GM19351 (cell line): ENCODE measurements at regions not wholly inside any gene's neighbourhood (a gene's known extent, or its start where the extent isn't known, plus 50 kb on each side); places are given as distances from the start of the nearest gene placed in this dataset.
A peak's percentile ranks its signal among the peaks of the same experiment; 100 is the strongest.

ENCODE experiments used
- ATAC-seq: cut with Tn5 transposase; IDR thresholded peaks from one replicate; pipeline ENCODE4 v1.9.1; 2021; ENCODE audit warnings: mild to moderate bottlenecking, moderate library complexity; ENCODE audit not compliant: unreplicated experiment

GRCh38 chr7:94223375-94224084 lies 171.2 kb upstream of the COL1A2 start:
- no peak for ATAC-seq

GRCh38 chr7:94228223-94228622 lies 166.5 kb upstream of the COL1A2 start:
- no peak for ATAC-seq

GRCh38 chr7:94228678-94229077 lies 166.0 kb upstream of the COL1A2 start:
- no peak for ATAC-seq

GRCh38 chr7:94231305-94231704 lies 163.4 kb upstream of the COL1A2 start:
- no peak for ATAC-seq

- no peak for ATAC-seq
These were observed 157.7 kb upstream of the COL1A2 start for GRCh38 chr7:94236960-94237359.

GRCh38 chr7:94237417-94237816 lies 157.3 kb upstream of the COL1A2 start:
- ATAC-seq, result no peak

GRCh38 chr7:94239661-94240234 lies 154.9 kb upstream of the COL1A2 start:
- no peak for ATAC-seq

GRCh38 chr7:94240902-94241301 lies 153.8 kb upstream of the COL1A2 start:
- ATAC-seq, result no peak

- no peak for ATAC-seq
These were observed 153.2 kb upstream of the COL1A2 start for GRCh38 chr7:94241402-94241925.

- ATAC-seq, result no peak
These were observed 151.5 kb upstream of the COL1A2 start for GRCh38 chr7:94243066-94243711.

GRCh38 chr7:94244760-94245159 lies 149.9 kb upstream of the COL1A2 start:
- ATAC-seq, result no peak

- no peak for ATAC-seq
These were observed 149.2 kb upstream of the COL1A2 start for GRCh38 chr7:94245500-94245899.

GRCh38 chr7:94247970-94248369 lies 146.7 kb upstream of the COL1A2 start:
- no peak for ATAC-seq

GRCh38 chr7:94249631-94250030 lies 145.1 kb upstream of the COL1A2 start:
- ATAC-seq, result no peak

GRCh38 chr7:94250124-94250523 lies 144.6 kb upstream of the COL1A2 start:
- ATAC-seq, result no peak

- ATAC-seq, result no peak
These were observed 143.7 kb upstream of the COL1A2 start for GRCh38 chr7:94250987-94251386.

GRCh38 chr7:94252124-94252523 lies 142.6 kb upstream of the COL1A2 start:
- no peak for ATAC-seq

GRCh38 chr7:94252971-94253370 lies 141.7 kb upstream of the COL1A2 start:
- no peak for ATAC-seq

GRCh38 chr7:94253686-94254085 lies 141.0 kb upstream of the COL1A2 start:
- peak; percentile 48 for ATAC-seq

- ATAC-seq, result no peak
These were observed 136.0 kb upstream of the COL1A2 start for GRCh38 chr7:94258418-94259300.

GRCh38 chr7:94261067-94261466 lies 133.6 kb upstream of the COL1A2 start:
- ATAC-seq, result no peak
